ENCODE measurements at regions not wholly inside any gene's neighbourhood (a gene's known extent, or its start where the extent isn't known, plus 50 kb on each side); places are given as distances from the start of the nearest gene placed in this dataset.

GRCh38 chr12:58509116-58509885 is 411.0 kb downstream of the LRIG3 start:
- no peak overlapping the region for H3K4me3 ChIP-seq (ENCODE audit: low read depth in 1 of 2, low read length in 2 of 2)
- no peak overlapping the region for H3K27ac ChIP-seq (ENCODE audit: low read length)
- no peak overlapping the region for H2AFZ ChIP-seq (ENCODE audit: low read depth, low read length)
- H3K9ac ChIP-seq (ENCODE audit: low read depth, low read length), result no peak overlapping the region
- DNase-seq (no peak), ATAC-seq (ENCODE audit: insufficient read depth, low read depth) (no peak)
- H4K20me1 ChIP-seq (ENCODE audit: insufficient read depth, low read length), result no peaks in the 10 kb centered on the region
- H3K36me3 ChIP-seq (ENCODE audit: insufficient read depth, low read length), result no peaks in the 10 kb centered on the region
- no peaks in the 10 kb centered on the region for H3K9me3 ChIP-seq (ENCODE audit: insufficient read depth, low read length, severe bottlenecking)
- H3K4me2 ChIP-seq (ENCODE audit: insufficient read depth, low read length), result no peak overlapping the region
- H3K4me1 ChIP-seq (ENCODE audit: insufficient read depth, low read length), result no peaks in the 10 kb centered on the region
- TF ChIP-seq EZH2 (IDR thresholded peaks at IDR 0.05; ENCODE audit: borderline replicate concordance, low read depth, low read length, severe bottlenecking) (no peak), CTCF (IDR thresholded peaks at IDR 0.05; ENCODE audit: borderline replicate concordance, extremely low read depth, low read length, poor library complexity, severe bottlenecking) (no peak)
- H3K79me2 ChIP-seq (ENCODE audit: insufficient read depth, low read length), result no peaks in the 10 kb centered on the region
- peaks cover 6% of the 10 kb centered on the region for H3K27me3 ChIP-seq (ENCODE audit: insufficient read depth, low read length, poor library complexity)

- Histone ChIP-seq H3K4me3 (ENCODE audit: low read depth in 1 of 2, low read length in 2 of 2) (no peak overlapping the region), H3K4me1 (ENCODE audit: insufficient read depth, low read length) (no peaks in the 10 kb centered on the region), H4K20me1 (ENCODE audit: insufficient read depth, low read length) (no peaks in the 10 kb centered on the region), H3K79me2 (ENCODE audit: insufficient read depth, low read length) (no peaks in the 10 kb centered on the region), H3K27ac (ENCODE audit: low read length) (no peak overlapping the region), H2AFZ (ENCODE audit: low read depth, low read length) (no peak overlapping the region), H3K9me3 (ENCODE audit: insufficient read depth, low read length, severe bottlenecking) (peaks cover 2% of the 10 kb centered on the region), H3K9ac (ENCODE audit: low read depth, low read length) (no peak overlapping the region), H3K36me3 (ENCODE audit: insufficient read depth, low read length) (no peaks in the 10 kb centered on the region), H3K4me2 (ENCODE audit: insufficient read depth, low read length) (no peak overlapping the region), H3K27me3 (ENCODE audit: insufficient read depth, low read length, poor library complexity) (peaks cover 6% of the 10 kb centered on the region)
- TF ChIP-seq CTCF (IDR thresholded peaks at IDR 0.05; ENCODE audit: borderline replicate concordance, extremely low read depth, low read length, poor library complexity, severe bottlenecking) (no peak), EZH2 (IDR thresholded peaks at IDR 0.05; ENCODE audit: borderline replicate concordance, low read depth, low read length, severe bottlenecking) (no peak)
- DNase-seq (no peak), ATAC-seq (ENCODE audit: insufficient read depth, low read depth) (no peak)
Measured at GRCh38 chr12:58513301-58513834, 406.9 kb downstream of the LRIG3 start.

GRCh38 chr12:58513852-58514251 is 406.5 kb downstream of the LRIG3 start:
- Histone ChIP-seq H3K4me1 (ENCODE audit: insufficient read depth, low read length) (no peaks in the 10 kb centered on the region), H3K36me3 (ENCODE audit: insufficient read depth, low read length) (no peaks in the 10 kb centered on the region), H3K4me3 (ENCODE audit: low read depth in 1 of 2, low read length in 2 of 2) (no peak overlapping the region), H3K27me3 (ENCODE audit: insufficient read depth, low read length, poor library complexity) (peaks cover 6% of the 10 kb centered on the region), H3K9me3 (ENCODE audit: insufficient read depth, low read length, severe bottlenecking) (peaks cover 2% of the 10 kb centered on the region), H2AFZ (ENCODE audit: low read depth, low read length) (no peak overlapping the region), H4K20me1 (ENCODE audit: insufficient read depth, low read length) (no peaks in the 10 kb centered on the region), H3K4me2 (ENCODE audit: insufficient read depth, low read length) (no peak overlapping the region), H3K9ac (ENCODE audit: low read depth, low read length) (no peak overlapping the region), H3K27ac (ENCODE audit: low read length) (no peak overlapping the region), H3K79me2 (ENCODE audit: insufficient read depth, low read length) (no peaks in the 10 kb centered on the region)
- TF ChIP-seq EZH2 (IDR thresholded peaks at IDR 0.05; ENCODE audit: borderline replicate concordance, low read depth, low read length, severe bottlenecking), result no peak
- TF ChIP-seq CTCF (IDR thresholded peaks at IDR 0.05; ENCODE audit: borderline replicate concordance, extremely low read depth, low read length, poor library complexity, severe bottlenecking), result no peak
- DNase-seq, result no peak
- no peak for ATAC-seq (ENCODE audit: insufficient read depth, low read depth)
